Brain microvascular endothelial cell (primary cell): ENCODE measurements at regions not wholly inside any gene's neighbourhood (a gene's known extent, or its start where the extent isn't known, plus 50 kb on each side); places are given as distances from the start of the nearest gene placed in this dataset.

Experiments used
- DNase-seq: peaks from one replicate; pipeline ENCODE4 v3.0.0-alpha.2; 2020
- H3K27ac ChIP-seq: fragments of 250-450 bp; sonication (Bioruptor Pico); 2 replicates; pipeline ENCODE4 v1.5.1; 2020; ENCODE audit warnings: mild to moderate bottlenecking, moderate library complexity
- H3K27me3 ChIP-seq: fragments of 250-450 bp; sonication (Bioruptor Pico); replicated peaks from 2 replicates; pipeline ENCODE4 v1.5.1; 2020; ENCODE audit warnings: mild to moderate bottlenecking
- H3K36me3 ChIP-seq: fragments of 250-450 bp; sonication (Bioruptor Pico); replicated peaks from 2 replicates; pipeline ENCODE4 v1.5.1; 2020; ENCODE audit warnings: mild to moderate bottlenecking
- H3K4me3 ChIP-seq: 2 replicates; pipeline ENCODE4 v1.5.1; 2011; ENCODE audit warnings: low read depth, mild to moderate bottlenecking, control low read depth, low read length, moderate library complexity
- in situ Hi-C: cut with HindIII; loops from 2 replicates; pipeline ENCODE4 v1.10.0; 2017; ENCODE audit warnings: low sequenced_read_pairs, low pct_ligation_motif_present
- TF ChIP-seq, protein P1 (sequence below): IDR thresholded peaks from 2 replicates; pipeline ENCODE4 v1.5.1; 2011; ENCODE audit warnings: low read depth, mild to moderate bottlenecking, moderate library complexity, low read length, control low read depth, inconsistent platforms; ENCODE audit errors: missing control alignments

DNA sequence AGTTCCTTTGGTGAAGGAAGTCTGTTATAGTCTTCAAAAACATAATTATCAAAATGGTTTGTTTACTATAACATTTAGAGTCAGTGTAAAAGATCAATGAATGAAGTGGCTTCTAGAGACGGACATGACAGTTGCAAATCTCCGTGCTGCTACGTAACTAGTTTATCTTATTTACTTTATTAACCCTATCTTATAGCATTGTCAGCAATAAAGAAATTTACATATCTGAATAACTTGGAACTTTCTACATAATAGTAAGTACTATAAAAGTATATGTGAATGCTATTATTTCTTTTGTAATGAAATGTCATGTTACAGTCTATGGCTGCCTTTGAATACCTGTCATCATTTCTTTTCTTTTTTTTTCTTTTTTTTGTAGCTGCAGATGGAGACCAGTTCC, 246.8 kb downstream of the PTH2R start:
- in situ Hi-C loops: no loop called here
- no peak overlapping the region for H3K4me3 ChIP-seq
- H3K36me3 ChIP-seq: no peaks in the 10 kb centered on the region
- no peak overlapping the region for H3K27ac ChIP-seq
- TF ChIP-seq, protein P1, sequence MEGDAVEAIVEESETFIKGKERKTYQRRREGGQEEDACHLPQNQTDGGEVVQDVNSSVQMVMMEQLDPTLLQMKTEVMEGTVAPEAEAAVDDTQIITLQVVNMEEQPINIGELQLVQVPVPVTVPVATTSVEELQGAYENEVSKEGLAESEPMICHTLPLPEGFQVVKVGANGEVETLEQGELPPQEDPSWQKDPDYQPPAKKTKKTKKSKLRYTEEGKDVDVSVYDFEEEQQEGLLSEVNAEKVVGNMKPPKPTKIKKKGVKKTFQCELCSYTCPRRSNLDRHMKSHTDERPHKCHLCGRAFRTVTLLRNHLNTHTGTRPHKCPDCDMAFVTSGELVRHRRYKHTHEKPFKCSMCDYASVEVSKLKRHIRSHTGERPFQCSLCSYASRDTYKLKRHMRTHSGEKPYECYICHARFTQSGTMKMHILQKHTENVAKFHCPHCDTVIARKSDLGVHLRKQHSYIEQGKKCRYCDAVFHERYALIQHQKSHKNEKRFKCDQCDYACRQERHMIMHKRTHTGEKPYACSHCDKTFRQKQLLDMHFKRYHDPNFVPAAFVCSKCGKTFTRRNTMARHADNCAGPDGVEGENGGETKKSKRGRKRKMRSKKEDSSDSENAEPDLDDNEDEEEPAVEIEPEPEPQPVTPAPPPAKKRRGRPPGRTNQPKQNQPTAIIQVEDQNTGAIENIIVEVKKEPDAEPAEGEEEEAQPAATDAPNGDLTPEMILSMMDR: no peak
- DNase-seq: no peak
- H3K27me3 ChIP-seq: no peaks in the 10 kb centered on the region

DNA sequence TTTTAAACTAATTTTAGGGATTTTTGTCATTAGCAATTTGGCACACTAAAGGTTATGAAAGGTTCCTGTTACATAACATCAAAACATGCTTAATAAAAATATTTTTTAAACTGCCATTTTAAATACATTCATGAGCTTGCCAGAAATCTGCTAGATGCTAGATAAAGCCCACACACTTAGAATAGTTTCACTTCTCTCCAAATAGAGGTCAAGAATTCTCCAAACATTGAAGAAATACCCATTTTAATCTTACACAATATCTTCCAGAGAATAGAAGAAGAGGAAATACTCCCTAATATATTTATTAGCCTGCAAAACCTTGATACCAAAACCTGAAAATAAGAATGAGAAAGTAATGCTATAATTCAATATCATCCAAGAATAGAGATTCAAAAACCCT, 247.5 kb downstream of the PTH2R start:
- TF ChIP-seq, protein P1: no peak
- Histone ChIP-seq H3K36me3 (no peaks in the 10 kb centered on the region), H3K4me3 (no peak overlapping the region), H3K27me3 (no peaks in the 10 kb centered on the region), H3K27ac (no peak overlapping the region)
- in situ Hi-C loops: no loop called here
- DNase-seq: no peak

DNA sequence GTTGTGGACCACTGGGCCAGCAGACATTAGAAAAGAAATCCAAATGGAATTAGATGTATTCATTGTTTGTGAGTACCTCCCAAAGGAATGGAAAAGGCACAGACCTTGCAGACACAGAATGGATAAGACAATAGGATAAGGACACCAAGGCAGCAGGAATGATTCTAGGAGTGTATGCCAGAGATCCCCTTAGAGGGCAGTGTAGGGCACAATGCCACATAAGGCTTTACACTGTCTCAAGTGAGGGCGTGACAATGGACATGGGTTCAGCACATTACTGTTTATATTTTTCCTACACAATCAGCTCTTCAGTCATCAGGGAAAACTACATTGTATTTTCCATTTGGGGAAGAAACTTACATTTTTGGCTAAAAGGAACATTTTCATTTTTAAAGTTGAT, 250.9 kb downstream of the PTH2R start:
- Histone ChIP-seq H3K27ac (no peak overlapping the region), H3K4me3 (no peak overlapping the region), H3K36me3 (no peaks in the 10 kb centered on the region), H3K27me3 (no peaks in the 10 kb centered on the region)
- DNase-seq: no peak
- in situ Hi-C loops: no loop called here
- TF ChIP-seq, protein P1: no peak

DNA sequence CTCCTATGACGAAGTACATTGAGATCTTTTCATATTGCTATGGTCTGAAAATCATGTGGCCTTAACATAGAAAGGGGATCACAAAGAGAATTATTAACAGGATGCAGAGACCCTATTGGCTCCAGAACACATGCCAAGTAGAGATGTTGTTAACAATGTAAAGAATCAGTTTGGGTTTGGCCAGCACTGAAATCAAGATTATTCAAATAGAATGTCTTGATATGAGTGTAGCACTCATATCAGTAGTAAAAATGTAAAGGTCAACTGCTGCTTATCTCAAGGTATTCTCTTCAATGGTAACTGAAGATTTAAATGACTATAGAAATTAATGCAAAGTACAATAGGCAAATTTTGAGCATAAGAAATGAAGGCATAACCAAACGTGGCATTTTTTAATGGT, 262.8 kb downstream of the PTH2R start:
- TF ChIP-seq, protein P1: no peak
- Histone ChIP-seq H3K27me3 (no peaks in the 10 kb centered on the region), H3K36me3 (no peaks in the 10 kb centered on the region), H3K27ac (no peak overlapping the region), H3K4me3 (no peak overlapping the region)
- DNase-seq: no peak
- in situ Hi-C loops: no loop called here

DNA sequence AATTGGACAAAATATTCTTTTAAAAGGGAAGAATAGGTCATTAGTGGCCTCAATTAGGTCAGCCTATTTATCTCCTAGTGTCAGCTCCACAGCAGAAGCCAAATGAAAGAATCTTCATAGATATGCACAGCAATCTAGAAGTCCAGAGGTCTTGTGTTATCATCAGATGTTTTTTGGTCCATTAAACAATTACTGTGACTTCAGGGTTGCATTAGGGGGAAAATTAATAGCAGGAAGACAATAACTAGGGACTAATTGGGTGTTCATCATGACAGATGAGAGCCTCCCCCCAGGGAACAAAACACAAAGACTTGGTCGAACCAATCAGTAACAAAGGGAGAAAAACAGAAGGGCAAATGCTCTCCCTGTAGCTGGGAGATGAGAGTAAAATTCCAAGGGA, 264.7 kb downstream of the PTH2R start:
- no peaks in the 10 kb centered on the region for H3K36me3 ChIP-seq
- H3K4me3 ChIP-seq: no peak overlapping the region
- no peak overlapping the region for H3K27ac ChIP-seq
- TF ChIP-seq, protein P1: no peak
- no peaks in the 10 kb centered on the region for H3K27me3 ChIP-seq
- in situ Hi-C loops: no loop called here
- DNase-seq: no peak

DNA sequence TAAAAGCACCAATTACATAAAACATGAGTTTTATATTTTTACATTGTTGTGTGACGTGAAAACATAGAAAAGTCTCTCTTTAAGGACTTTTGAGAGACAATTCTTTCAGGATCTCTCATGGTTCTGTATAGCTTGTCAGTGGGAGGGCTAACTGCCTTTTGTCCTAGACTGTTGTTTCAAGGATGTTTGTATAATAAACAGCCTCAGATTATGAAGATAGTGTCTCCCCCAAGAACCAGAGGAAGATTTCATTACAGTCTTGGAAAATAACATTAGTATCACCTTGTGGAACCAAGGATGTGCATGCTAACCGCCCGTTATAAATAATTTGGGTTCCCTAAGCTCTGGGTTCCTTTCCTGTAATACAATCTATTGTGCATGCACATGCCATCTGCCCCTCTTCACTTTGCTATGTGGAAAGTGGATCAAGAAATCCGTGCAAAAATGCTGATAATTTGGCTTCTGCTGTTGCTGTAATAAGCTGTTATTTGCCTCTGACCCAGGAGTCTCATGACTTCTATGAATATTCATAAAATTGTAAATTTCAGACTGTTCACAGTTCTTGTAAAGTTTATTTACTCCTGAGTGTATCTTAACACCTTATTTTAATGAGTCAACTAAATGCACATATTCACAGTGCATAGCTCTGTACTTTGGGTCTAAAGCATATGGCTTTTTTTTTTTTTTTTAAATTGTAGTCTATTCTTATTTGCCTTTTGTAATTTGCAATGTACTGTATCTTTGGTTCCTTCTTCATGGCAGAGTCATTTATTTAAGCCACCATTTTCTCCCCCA, 265.5 kb downstream of the PTH2R start:
- in situ Hi-C loops: no loop called here

More for the DNA sequence above, 265.5 kb downstream of the PTH2R start:
- Histone ChIP-seq H3K36me3 (no peaks in the 10 kb centered on the region), H3K27me3 (no peaks in the 10 kb centered on the region), H3K4me3 (no peak overlapping the region), H3K27ac (no peak overlapping the region)
- TF ChIP-seq, protein P1: no peak
- no peak for DNase-seq
